ENCODE measurements at regions not wholly inside any gene's neighbourhood (a gene's known extent, or its start where the extent isn't known, plus 50 kb on each side); places are given as distances from the start of the nearest gene placed in this dataset.
A peak's percentile ranks its signal among the peaks of the same experiment; 100 is the strongest.

GRCh38 chr4:177097291-177097690 is 212.4 kb upstream of the NEIL3 start:
- no peak for DNase-seq (ENCODE audit: low read depth)
- no peak overlapping the region for H3K4me3 ChIP-seq (ENCODE audit: control insufficient read depth, low read depth, low read length)
- TF ChIP-seq CTCF (conservative IDR thresholded peaks at IDR 0.05; ENCODE audit: control insufficient read depth, insufficient read depth, low read depth, low read length), result no peak

GRCh38 chr4:177099211-177099610 is 210.5 kb upstream of the NEIL3 start:
- no peak for TF ChIP-seq CTCF (conservative IDR thresholded peaks at IDR 0.05; ENCODE audit: control insufficient read depth, insufficient read depth, low read depth, low read length)
- no peak for DNase-seq (ENCODE audit: low read depth)
- no peak overlapping the region for H3K4me3 ChIP-seq (ENCODE audit: control insufficient read depth, low read depth, low read length)

GRCh38 chr4:177100307-177100706 is 209.4 kb upstream of the NEIL3 start:
- TF ChIP-seq CTCF (conservative IDR thresholded peaks at IDR 0.05; ENCODE audit: control insufficient read depth, insufficient read depth, low read depth, low read length), result no peak
- DNase-seq (ENCODE audit: low read depth), result no peak
- H3K4me3 ChIP-seq (ENCODE audit: control insufficient read depth, low read depth, low read length), result no peak overlapping the region

GRCh38 chr4:177103619-177104018 is 206.1 kb upstream of the NEIL3 start:
- H3K4me3 ChIP-seq (ENCODE audit: control insufficient read depth, low read depth, low read length), result no peak overlapping the region
- no peak for DNase-seq (ENCODE audit: low read depth)
- TF ChIP-seq CTCF (conservative IDR thresholded peaks at IDR 0.05; ENCODE audit: control insufficient read depth, insufficient read depth, low read depth, low read length), result no peak

GRCh38 chr4:177105536-177105935 is 204.1 kb upstream of the NEIL3 start:
- TF ChIP-seq CTCF (conservative IDR thresholded peaks at IDR 0.05; ENCODE audit: control insufficient read depth, insufficient read depth, low read depth, low read length), result no peak
- no peak overlapping the region for H3K4me3 ChIP-seq (ENCODE audit: control insufficient read depth, low read depth, low read length)

GRCh38 chr4:177107288-177107921 is 202.3 kb upstream of the NEIL3 start:
- peak; percentile 81 for DNase-seq (ENCODE audit: low read depth)

More at GRCh38 chr4:177105536-177105935, 204.1 kb upstream of the NEIL3 start:
- DNase-seq (ENCODE audit: low read depth), result peak; percentile 48

More at GRCh38 chr4:177107288-177107921, 202.3 kb upstream of the NEIL3 start:
- no peak for TF ChIP-seq CTCF (conservative IDR thresholded peaks at IDR 0.05; ENCODE audit: control insufficient read depth, insufficient read depth, low read depth, low read length)
- no peak overlapping the region for H3K4me3 ChIP-seq (ENCODE audit: control insufficient read depth, low read depth, low read length)

All from fibroblast of mammary gland (primary cell).